GM12872 (cell line): ENCODE measurements at regions not wholly inside any gene's neighbourhood (a gene's known extent, or its start where the extent isn't known, plus 50 kb on each side); places are given as distances from the start of the nearest gene placed in this dataset.

Source experiments
- CTCF ChIP-seq: IDR thresholded peaks from 3 replicates; pipeline ENCODE4 v1.5.1; 2011; ENCODE audit warnings: low read depth, mild to moderate bottlenecking, low read length, moderate library complexity; ENCODE audit not compliant: insufficient read depth

- no peak for TF ChIP-seq CTCF
Observed at GRCh38 chr10:9515922-9516321, 1461.4 kb downstream of the GATA3 start.

- no peak for TF ChIP-seq CTCF
Observed at GRCh38 chr10:9535744-9536143, 1481.3 kb downstream of the GATA3 start.

GRCh38 chr10:9545073-9545472, 1472.6 kb upstream of the CELF2 start:
- no peak for TF ChIP-seq CTCF

GRCh38 chr10:9547936-9548904, 1469.5 kb upstream of the CELF2 start:
- no peak for TF ChIP-seq CTCF

- no peak for TF ChIP-seq CTCF
Observed at GRCh38 chr10:9550810-9551209, 1466.9 kb upstream of the CELF2 start.

GRCh38 chr10:9554321-9554720, 1463.4 kb upstream of the CELF2 start:
- TF ChIP-seq CTCF = no peak

GRCh38 chr10:9560976-9561375, 1456.7 kb upstream of the CELF2 start:
- TF ChIP-seq CTCF = no peak
